Retinal pigment epithelial cell (primary cell): ENCODE measurements at regions not wholly inside any gene's neighbourhood (a gene's known extent, or its start where the extent isn't known, plus 50 kb on each side); places are given as distances from the start of the nearest gene placed in this dataset.
A peak's percentile ranks its signal among the peaks of the same experiment; 100 is the strongest.

ENCODE experiments used
- DNase-seq: peaks from one replicate; pipeline ENCODE4 v3.0.0-alpha.2; 2010; ENCODE audit warnings: low read depth
- H3K4me3 ChIP-seq: 2 replicates; pipeline ENCODE4 v1.5.1; 2011; ENCODE audit warnings: mild to moderate bottlenecking, low read length, control low read depth, moderate library complexity
- CTCF ChIP-seq: conservative IDR thresholded peaks from 2 replicates; pipeline ENCODE4 v1.5.1; 2011; ENCODE audit warnings: low read depth, low read length, control low read depth, inconsistent platforms

- H3K4me3 ChIP-seq, result peak overlapping the region; percentile 22
- TF ChIP-seq CTCF, result no peak
- DNase-seq, result no peak
These were observed 376.1 kb downstream of the IRS1 start for GRCh38 chr2:226423498-226423960.

- H3K4me3 ChIP-seq, result no peak overlapping the region
- no peak for TF ChIP-seq CTCF
- no peak for DNase-seq
These were observed 379.0 kb downstream of the IRS1 start for GRCh38 chr2:226420646-226421045.

GRCh38 chr2:226418521-226418920, 381.1 kb downstream of the IRS1 start:
- no peak overlapping the region for H3K4me3 ChIP-seq

DNA sequence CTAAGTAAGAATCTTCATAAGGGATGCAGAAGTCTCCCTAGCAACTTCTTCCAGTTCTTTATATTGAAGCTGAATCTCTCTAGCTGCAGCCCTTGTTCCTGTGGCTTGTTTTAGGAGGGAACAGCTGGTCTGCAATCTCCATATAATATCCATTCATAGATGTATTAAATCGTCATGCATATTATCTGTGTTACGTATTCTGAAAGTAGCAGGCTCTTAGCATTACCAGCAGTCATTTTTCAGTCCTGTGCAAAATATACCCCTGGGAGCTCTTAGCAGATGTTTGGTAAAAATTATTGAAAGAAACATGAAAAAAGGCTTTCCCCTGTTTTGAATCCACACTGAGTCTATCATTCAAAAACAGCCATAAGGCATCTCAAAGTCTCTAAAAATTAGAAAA, 385.3 kb downstream of the IRS1 start:
- no peak for DNase-seq
- no peak for TF ChIP-seq CTCF
- H3K4me3 ChIP-seq, result no peak overlapping the region

More at GRCh38 chr2:226418521-226418920, 381.1 kb downstream of the IRS1 start:
- no peak for TF ChIP-seq CTCF
- DNase-seq, result no peak

DNA sequence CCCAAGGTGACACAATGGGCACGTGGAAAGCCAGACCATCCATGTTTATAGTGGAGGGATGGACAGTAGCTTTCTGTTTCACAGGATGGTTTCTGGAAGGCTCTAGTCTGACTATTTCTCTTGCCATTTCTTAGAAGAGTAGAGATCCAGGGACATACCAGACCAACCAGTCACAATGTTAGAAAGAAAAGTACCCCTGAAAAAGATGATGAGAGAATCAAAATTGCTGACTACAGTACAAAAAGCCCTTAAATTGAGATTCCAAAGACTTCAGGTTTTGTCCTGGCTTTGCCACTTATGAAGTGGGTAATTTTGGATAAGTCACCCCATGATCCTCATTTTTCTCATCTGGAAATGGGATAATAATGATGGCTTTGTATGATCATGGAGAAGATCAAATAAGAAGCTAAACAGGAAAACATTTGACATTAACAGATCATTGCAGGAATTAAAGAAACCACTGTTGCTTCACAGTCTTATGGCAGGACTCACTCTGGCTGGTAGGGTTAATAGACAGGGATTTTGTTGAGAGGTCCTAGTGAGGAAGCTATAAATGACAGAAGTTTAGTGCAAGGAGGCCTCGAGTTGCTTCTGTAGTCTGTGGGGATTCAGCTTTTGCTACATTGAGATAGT, 386.0 kb downstream of the IRS1 start:
- H3K4me3 ChIP-seq, result no peak overlapping the region
- TF ChIP-seq CTCF, result no peak
- no peak for DNase-seq

DNA sequence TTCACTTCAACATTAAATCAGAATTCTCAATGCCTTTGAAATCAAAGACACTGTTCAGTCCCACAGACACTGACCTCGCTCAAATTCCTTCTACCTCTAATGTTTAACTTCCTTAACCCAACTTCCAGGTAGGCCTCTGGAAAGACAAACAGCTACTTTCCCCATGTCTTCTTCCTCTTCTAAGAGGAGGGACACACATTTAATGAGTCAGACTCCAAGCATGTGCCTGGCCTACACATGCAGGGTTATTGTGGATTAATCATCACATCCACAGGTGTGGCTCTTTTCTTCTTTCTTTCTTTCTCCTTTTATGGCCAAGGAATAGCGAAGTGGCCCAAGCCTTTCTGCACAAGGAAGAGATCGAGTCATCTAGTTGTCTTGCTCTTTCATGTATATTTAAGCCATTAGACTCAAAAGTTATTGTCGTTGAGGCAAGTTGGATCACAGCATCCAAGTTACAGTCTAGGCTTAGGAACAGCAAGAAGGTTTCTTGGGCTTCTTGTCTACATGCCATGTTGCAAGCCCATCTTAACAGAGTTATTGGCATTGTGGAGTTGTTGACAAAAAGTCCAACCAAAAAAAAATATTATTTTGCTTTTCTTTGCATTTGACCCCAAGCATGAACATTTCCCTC, 387.8 kb downstream of the IRS1 start:
- no peak for DNase-seq
- H3K4me3 ChIP-seq, result no peak overlapping the region
- TF ChIP-seq CTCF, result no peak

- H3K4me3 ChIP-seq, result no peak overlapping the region
- DNase-seq, result no peak
- TF ChIP-seq CTCF, result no peak
These were observed 388.4 kb downstream of the IRS1 start for GRCh38 chr2:226411205-226411604.
